ENCODE measurements at regions not wholly inside any gene's neighbourhood (a gene's known extent, or its start where the extent isn't known, plus 50 kb on each side); places are given as distances from the start of the nearest gene placed in this dataset.

GRCh38 chr2:30048636-30049175 lies 98.1 kb upstream of the YPEL5 start:
- intact Hi-C loops (cut with micrococcal nuclease; ENCODE audit: unreplicated experiment) (no loop called here), in situ Hi-C loops (cut with HindIII; ENCODE audit: extremely low pct_ligation_motif_present, low pct_unique_long_range_greater_than_20kb) (no loop called here)
- WGBS (ENCODE audit: low lambda C conversion rate), result 1% methylated on average over 8 of the region's 8 CpGs
- Histone ChIP-seq H4K20me1 (ENCODE audit: insufficient read depth, low read length) (no peaks in the 10 kb centered on the region), H3K79me2 (ENCODE audit: insufficient read depth, low read length) (no peaks in the 10 kb centered on the region), H2AFZ (ENCODE audit: low read length) (no peak overlapping the region), H3K9me3 (ENCODE audit: low read length) (no peaks in the 10 kb centered on the region), H3K4me2 (ENCODE audit: low read depth, low read length) (no peak overlapping the region), H3K27me3 (ENCODE audit: control insufficient read depth in 1 of 2, insufficient read depth in 2 of 2, low read length in 2 of 2) (peaks cover 0 to 5% of the 10 kb centered on the region in 2 experiments; a peak in 1 of 5 replicates), H3K36me3 (replicated peaks in 1 of 2; ENCODE audit: control insufficient read depth in 1 of 2, insufficient read depth in 2 of 2, low read length in 2 of 2) (no peaks in the 10 kb centered on the region), H3K9ac (ENCODE audit: insufficient read depth, low read depth, low read length) (no peak overlapping the region), H3K27ac (ENCODE audit: extremely low read length, insufficient read depth, low read length) (no peak overlapping the region), H3K4me1 (ENCODE audit: insufficient read depth, low read length) (no peaks in the 10 kb centered on the region), H3K4me3 (replicated peaks in 1 of 3; ENCODE audit: insufficient read depth in 1 of 3, low read depth in 2 of 3, low read length in 3 of 3) (no peak overlapping the region)
- ChIA-PET CTCF (ENCODE audit: low intra/inter-chr PET ratio, low total read pairs) (no interaction called here), POLR2A (no interaction called here)
- FAIRE-seq (no peak), DNase-seq (ENCODE audit: low spot score) (no peak), ATAC-seq (no peak)
- no TSS peak for BruUV-seq (replicated peaks)
- TF ChIP-seq NBN (conservative IDR thresholded peaks at IDR 0.05) (no peak), ZBTB4 (CRISPR knock-in tag; IDR thresholded peaks at IDR 0.05; ENCODE audit: borderline replicate concordance) (no peak), ZC3H13 (CRISPR knock-in tag; IDR thresholded peaks at IDR 0.05) (no peak), SETDB1 (CRISPR knock-in tag; IDR thresholded peaks at IDR 0.05; ENCODE audit: borderline replicate concordance) (no peak), ZNF331 (CRISPR knock-in tag; IDR thresholded peaks at IDR 0.05) (no peak)

- Histone ChIP-seq H2AFZ (ENCODE audit: low read length) (no peak overlapping the region), H3K4me3 (replicated peaks in 1 of 3; ENCODE audit: insufficient read depth in 1 of 3, low read depth in 2 of 3, low read length in 3 of 3) (no peak overlapping the region), H3K36me3 (replicated peaks in 1 of 2; ENCODE audit: control insufficient read depth in 1 of 2, insufficient read depth in 2 of 2, low read length in 2 of 2) (no peaks in the 10 kb centered on the region), H3K27ac (ENCODE audit: extremely low read length, insufficient read depth, low read length) (no peak overlapping the region), H4K20me1 (ENCODE audit: insufficient read depth, low read length) (no peaks in the 10 kb centered on the region), H3K79me2 (ENCODE audit: insufficient read depth, low read length) (no peaks in the 10 kb centered on the region), H3K9ac (ENCODE audit: insufficient read depth, low read depth, low read length) (no peak overlapping the region), H3K4me2 (ENCODE audit: low read depth, low read length) (no peak overlapping the region), H3K4me1 (ENCODE audit: insufficient read depth, low read length) (no peaks in the 10 kb centered on the region), H3K9me3 (ENCODE audit: low read length) (no peaks in the 10 kb centered on the region), H3K27me3 (ENCODE audit: control insufficient read depth in 1 of 2, insufficient read depth in 2 of 2, low read length in 2 of 2) (no peaks in the 10 kb centered on the region; a peak in 1 of 5 replicates)
- CTCF ChIA-PET (ENCODE audit: low intra/inter-chr PET ratio, low total read pairs), result no interaction called here
- no TSS peak for BruUV-seq (replicated peaks)
- 3% methylated on average over 2 of the region's 2 CpGs for WGBS (ENCODE audit: low lambda C conversion rate)
- DNase-seq (ENCODE audit: low spot score), result no peak
- no peak for FAIRE-seq
- TF ChIP-seq FIP1L1 (IDR thresholded peaks at IDR 0.05; ENCODE audit: borderline replicate concordance, insufficient read depth, low read depth, low read length) (no peak), JUNB (CRISPR knock-in tag; IDR thresholded peaks at IDR 0.05; ENCODE audit: borderline replicate concordance) (no peak), ONECUT2 (CRISPR knock-in tag; IDR thresholded peaks at IDR 0.05) (no peak), ZBTB39 (CRISPR knock-in tag; IDR thresholded peaks at IDR 0.05) (no peak), ZNF629 (CRISPR knock-in tag; conservative IDR thresholded peaks at IDR 0.05) (peak; percentile 71), EEA1 (CRISPR knock-in tag; IDR thresholded peaks at IDR 0.05; ENCODE audit: borderline replicate concordance) (no peak)
- intact Hi-C loops (cut with micrococcal nuclease; ENCODE audit: unreplicated experiment), result no loop called here
- in situ Hi-C loops (cut with HindIII; ENCODE audit: extremely low pct_ligation_motif_present, low pct_unique_long_range_greater_than_20kb), result loop anchor here (25.0 kb wide), 1 partner anchor 1093 kb away; no protein-coding TSS in a partner anchor
- no peak for ATAC-seq
- POLR2A ChIA-PET, result no interaction called here
Observed at GRCh38 chr2:30055548-30055947, 91.3 kb upstream of the YPEL5 start.

Data from HepG2 (cell line).